Stromal cell of bone marrow (primary cell): ENCODE measurements at regions not wholly inside any gene's neighbourhood (a gene's known extent, or its start where the extent isn't known, plus 50 kb on each side); places are given as distances from the start of the nearest gene placed in this dataset.

Experiments
- DNase-seq: peaks from one replicate; pipeline ENCODE4 v3.0.0-alpha.2; 2012; ENCODE audit warnings: low read depth

GRCh38 chr3:162193148-162194095, 696.8 kb downstream of the OTOL1 start:
- DNase-seq, result no peak

- DNase-seq, result no peak
Measured at GRCh38 chr3:162195147-162195546, 698.5 kb downstream of the OTOL1 start.

- no peak for DNase-seq
Measured at GRCh38 chr3:162196964-162197363, 700.4 kb downstream of the OTOL1 start.

GRCh38 chr3:162200836-162201235, 704.2 kb downstream of the OTOL1 start:
- DNase-seq, result no peak

GRCh38 chr3:162206648-162207047, 710.0 kb downstream of the OTOL1 start:
- no peak for DNase-seq

- DNase-seq, result no peak
Measured at GRCh38 chr3:162211470-162211869, 714.9 kb downstream of the OTOL1 start.

- DNase-seq, result no peak
Measured at GRCh38 chr3:162213196-162213595, 716.6 kb downstream of the OTOL1 start.

GRCh38 chr3:162213956-162214355, 717.3 kb downstream of the OTOL1 start:
- DNase-seq, result no peak

GRCh38 chr3:162217647-162218046, 721.0 kb downstream of the OTOL1 start:
- peak; percentile 62 for DNase-seq

- no peak for DNase-seq
Measured at GRCh38 chr3:162218479-162218878, 721.9 kb downstream of the OTOL1 start.

- DNase-seq, result no peak
Measured at GRCh38 chr3:162224746-162225145, 728.1 kb downstream of the OTOL1 start.

- no peak for DNase-seq
Measured at GRCh38 chr3:162236949-162237348, 740.3 kb downstream of the OTOL1 start.

- no peak for DNase-seq
Measured at GRCh38 chr3:162250782-162251181, 754.2 kb downstream of the OTOL1 start.

GRCh38 chr3:162262129-162262528, 765.5 kb downstream of the OTOL1 start:
- DNase-seq, result no peak

GRCh38 chr3:162263596-162263995, 767.0 kb downstream of the OTOL1 start:
- no peak for DNase-seq

GRCh38 chr3:162269636-162270458, 773.2 kb downstream of the OTOL1 start:
- no peak for DNase-seq

- DNase-seq, result no peak
Measured at GRCh38 chr3:162274070-162274469, 777.5 kb downstream of the OTOL1 start.

GRCh38 chr3:162278834-162279233, 782.2 kb downstream of the OTOL1 start:
- DNase-seq, result no peak

- DNase-seq, result no peak
Measured at GRCh38 chr3:162285259-162285658, 788.7 kb downstream of the OTOL1 start.

- no peak for DNase-seq
Measured at GRCh38 chr3:162287600-162287999, 791.0 kb downstream of the OTOL1 start.

GRCh38 chr3:162292409-162292808, 795.8 kb downstream of the OTOL1 start:
- no peak for DNase-seq

GRCh38 chr3:162295323-162295983, 798.8 kb downstream of the OTOL1 start:
- peak; percentile 59 for DNase-seq
